PC-3 (cell line): ENCODE measurements at regions not wholly inside any gene's neighbourhood (a gene's known extent, or its start where the extent isn't known, plus 50 kb on each side); places are given as distances from the start of the nearest gene placed in this dataset.

ENCODE experiments used
- CTCF ChIP-seq: fragments of 300-600 bp; sonication (generic); conservative IDR thresholded peaks from 2 replicates; pipeline ENCODE4 v1.5.1; 2017; ENCODE audit warnings: antibody characterized with exemption, low read depth, mild to moderate bottlenecking, low read length
- EZH2 ChIP-seq: fragments of 300-600 bp; sonication (generic); IDR thresholded peaks from one replicate; pipeline ENCODE4 v1.6.1; 2017; ENCODE audit warnings: antibody characterized with exemption, mild to moderate bottlenecking, low read length; ENCODE audit not compliant: unreplicated experiment
- EZH2phosphoT487 ChIP-seq: fragments of 300-600 bp; sonication (generic); IDR thresholded peaks from 2 replicates; pipeline ENCODE4 v1.6.1; 2018; ENCODE audit warnings: mild to moderate bottlenecking, antibody characterized with exemption, low read length, borderline replicate concordance

- TF ChIP-seq CTCF: no peak
- TF ChIP-seq EZH2phosphoT487: no peak
- no peak for TF ChIP-seq EZH2
Observed at GRCh38 chr7:97293031-97293430, 175.5 kb downstream of the SDHAF3 start.
